Caco-2 (cell line): ENCODE measurements at regions not wholly inside any gene's neighbourhood (a gene's known extent, or its start where the extent isn't known, plus 50 kb on each side); places are given as distances from the start of the nearest gene placed in this dataset.

ENCODE experiments used
- BruUV-seq: library from RNA; stranded (reverse); fragments of 400-500 nt; replicated peaks from 2 replicates; lab custom pipeline; 2021; lab: Mats Ljungman, UMichigan
- CTCF ChIA-PET: fragments of 300-600 bp; sonication (Branson Sonifier 250); formaldehyde crosslinking; loops from one replicate; lab custom pipeline; 2022; ENCODE audit warnings: antibody characterized with exemption; lab: Charles Lee
- POLR2A ChIA-PET: fragments of 300-600 bp; sonication (Branson Sonifier 250); formaldehyde crosslinking; loops from one replicate; lab custom pipeline; 2022; ENCODE audit warnings: antibody characterized with exemption; lab: Charles Lee
- DNase-seq, 2 experiments: peaks; one replicate each; pipeline versions ENCODE4 v3.0.0 to v3.0.0-alpha.2; 2020 to 2022
- H3K27me3 ChIP-seq: replicated peaks from 2 replicates; pipeline ENCODE4 v1.6.0; 2011; ENCODE audit warnings: low read length; ENCODE audit not compliant: control insufficient read depth, insufficient read depth
- H3K36me3 ChIP-seq: 2 replicates; pipeline ENCODE4 v1.5.1; 2011; ENCODE audit warnings: low read length; ENCODE audit not compliant: control insufficient read depth, insufficient read depth
- H3K4me1 ChIP-seq: fragments of 250-450 bp; sonication (Bioruptor Pico); 2 replicates; pipeline ENCODE4 v1.5.1; 2020; ENCODE audit warnings: mild to moderate bottlenecking
- H3K4me3 ChIP-seq: 2 replicates; pipeline ENCODE4 v1.5.1; 2011; ENCODE audit warnings: low read depth, mild to moderate bottlenecking, control low read depth, low read length
- H3K9me3 ChIP-seq: fragments of 250-450 bp; sonication (Bioruptor Pico); 2 replicates; pipeline ENCODE4 v1.5.1; 2020; ENCODE audit warnings: mild to moderate bottlenecking, moderate library complexity
- H3K27ac Mint-ChIP-seq: one replicate; pipeline ENCODE4 v1.8.0; 2022; ENCODE audit warnings: mixed read lengths; ENCODE audit not compliant: unreplicated experiment
- H3K27me3 Mint-ChIP-seq: one replicate; pipeline ENCODE4 v1.8.0; 2022; ENCODE audit warnings: mixed read lengths; ENCODE audit not compliant: insufficient read depth, unreplicated experiment
- H3K36me3 Mint-ChIP-seq: one replicate; pipeline ENCODE4 v1.8.0; 2022; ENCODE audit warnings: mild to moderate bottlenecking, mixed read lengths; ENCODE audit not compliant: insufficient read depth, unreplicated experiment
- H3K4me1 Mint-ChIP-seq: one replicate; pipeline ENCODE4 v1.8.0; 2022; ENCODE audit warnings: low read depth, mixed read lengths; ENCODE audit not compliant: unreplicated experiment
- H3K4me3 Mint-ChIP-seq: one replicate; pipeline ENCODE4 v1.8.0; 2022; ENCODE audit warnings: mild to moderate bottlenecking, moderate library complexity, mixed read lengths; ENCODE audit not compliant: unreplicated experiment
- H3K9me3 Mint-ChIP-seq: one replicate; pipeline ENCODE4 v1.8.0; 2022; ENCODE audit warnings: mixed read lengths; ENCODE audit not compliant: unreplicated experiment
- CTCF ChIP-seq, 2 experiments: fragments of 200-600 bp in 1 of 2; IDR thresholded peaks; 1 replicate in 1 of 2; 2 replicates in 1 of 2; pipeline versions ENCODE4 v1.5.1 to v1.8.0; 2011 to 2022; ENCODE audit warnings: antibody characterized with exemption in 1 of 2, control low read depth in 1 of 2, inconsistent platforms in 1 of 2, low read depth in 1 of 2, low read length in 1 of 2, mild to moderate bottlenecking in 1 of 2, moderate library complexity in 1 of 2; ENCODE audit not compliant: insufficient read depth in 1 of 2, severe bottlenecking in 1 of 2, unreplicated experiment in 1 of 2
- intact Hi-C: fragments of 100-400 bp; cut with micrococcal nuclease; formaldehyde crosslinking; loops from one replicate; pipeline ENCODE4 v1.10.0; 2022; ENCODE audit not compliant: unreplicated experiment

GRCh38 chr2:12068796-12069538, 322.5 kb downstream of the LPIN1 start:
- no peaks in the 10 kb centered on the region for H3K9me3 ChIP-seq
- BruUV-seq: no TSS peak
- TF ChIP-seq CTCF (IDR thresholded peaks at IDR 0.05; ENCODE audit: insufficient read depth in 1 of 2, low read depth in 1 of 2, low read length in 1 of 2, severe bottlenecking in 1 of 2, unreplicated experiment in 1 of 2): no peak
- H3K4me1 Mint-ChIP-seq: no peaks in the 10 kb centered on the region
- intact Hi-C loops: no loop called here
- no peaks in the 10 kb centered on the region for H3K9me3 Mint-ChIP-seq
- H3K4me1 ChIP-seq: no peaks in the 10 kb centered on the region
- CTCF ChIA-PET: no interaction called here
- H3K27me3 ChIP-seq: no peaks in the 10 kb centered on the region
- POLR2A ChIA-PET: no interaction called here
- no peak overlapping the region for H3K4me3 ChIP-seq
- H3K27me3 Mint-ChIP-seq: peaks cover 13% of the 10 kb centered on the region
- DNase-seq: no peak
- no peak overlapping the region for H3K4me3 Mint-ChIP-seq
- H3K36me3 ChIP-seq: no peaks in the 10 kb centered on the region
- no peaks in the 10 kb centered on the region for H3K36me3 Mint-ChIP-seq
- no peak overlapping the region for H3K27ac Mint-ChIP-seq

- CTCF ChIA-PET: no interaction called here
- BruUV-seq: no TSS peak
Measured at GRCh38 chr2:12070153-12070552, 323.7 kb downstream of the LPIN1 start.

GRCh38 chr2:12070581-12070980, 324.1 kb downstream of the LPIN1 start:
- Mint-ChIP-seq H3K27me3 (peaks cover 13% of the 10 kb centered on the region), H3K36me3 (no peaks in the 10 kb centered on the region), H3K4me3 (no peak overlapping the region), H3K9me3 (no peaks in the 10 kb centered on the region), H3K4me1 (no peaks in the 10 kb centered on the region), H3K27ac (no peak overlapping the region)
- no peak overlapping the region for H3K4me3 ChIP-seq
- no peaks in the 10 kb centered on the region for H3K36me3 ChIP-seq
- no TSS peak for BruUV-seq
- no peak for TF ChIP-seq CTCF (IDR thresholded peaks at IDR 0.05; ENCODE audit: insufficient read depth in 1 of 2, low read depth in 1 of 2, low read length in 1 of 2, severe bottlenecking in 1 of 2, unreplicated experiment in 1 of 2)
- no peaks in the 10 kb centered on the region for H3K4me1 ChIP-seq
- no peaks in the 10 kb centered on the region for H3K27me3 ChIP-seq
- DNase-seq: no peak
- ChIA-PET CTCF (no interaction called here), POLR2A (no interaction called here)
- H3K9me3 ChIP-seq: no peaks in the 10 kb centered on the region
- intact Hi-C loops: no loop called here

More at GRCh38 chr2:12070153-12070552, 323.7 kb downstream of the LPIN1 start:
- Histone ChIP-seq H3K27me3 (no peaks in the 10 kb centered on the region), H3K9me3 (no peaks in the 10 kb centered on the region), H3K4me3 (no peak overlapping the region), H3K36me3 (no peaks in the 10 kb centered on the region), H3K4me1 (no peaks in the 10 kb centered on the region)
- POLR2A ChIA-PET: no interaction called here
- H3K27me3 Mint-ChIP-seq: peaks cover 13% of the 10 kb centered on the region
- H3K27ac Mint-ChIP-seq: no peak overlapping the region
- intact Hi-C loops: no loop called here
- DNase-seq: no peak
- H3K9me3 Mint-ChIP-seq: no peaks in the 10 kb centered on the region
- no peaks in the 10 kb centered on the region for H3K4me1 Mint-ChIP-seq
- no peaks in the 10 kb centered on the region for H3K36me3 Mint-ChIP-seq
- H3K4me3 Mint-ChIP-seq: no peak overlapping the region
- no peak for TF ChIP-seq CTCF (IDR thresholded peaks at IDR 0.05; ENCODE audit: insufficient read depth in 1 of 2, low read depth in 1 of 2, low read length in 1 of 2, severe bottlenecking in 1 of 2, unreplicated experiment in 1 of 2)
